ENCODE measurements at regions not wholly inside any gene's neighbourhood (a gene's known extent, or its start where the extent isn't known, plus 50 kb on each side); places are given as distances from the start of the nearest gene placed in this dataset.
A peak's percentile ranks its signal among the peaks of the same experiment; 100 is the strongest.

DNA sequence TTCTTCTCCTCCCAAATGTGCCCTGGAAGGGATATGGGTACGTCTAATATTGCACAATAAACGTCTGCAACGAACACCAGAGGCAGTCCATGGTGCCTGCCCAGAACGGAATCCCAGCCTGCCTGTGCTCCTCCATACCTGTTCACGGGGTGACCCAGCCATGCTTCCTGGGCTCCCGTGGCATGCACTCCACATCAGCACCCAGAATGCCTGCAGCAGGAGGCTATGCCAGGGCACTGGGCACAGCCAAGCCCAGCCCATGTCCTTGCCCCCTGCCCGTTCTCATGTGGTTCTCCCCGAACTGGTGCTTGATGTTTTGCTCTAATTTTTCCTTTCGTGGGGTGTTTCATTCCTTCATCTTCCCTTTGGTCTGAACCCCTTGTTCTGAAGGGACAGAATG, 404.3 kb downstream of the BCL11B start:
- no peak for TF ChIP-seq CTCF (conservative IDR thresholded peaks at IDR 0.05; ENCODE audit: control insufficient read depth, insufficient read depth, low read depth, low read length)

GRCh38 chr14:98868866-98869265, 403.1 kb downstream of the BCL11B start:
- DNase-seq (ENCODE audit: low read depth) = no peak
- no peak overlapping the region for H3K4me3 ChIP-seq (ENCODE audit: control insufficient read depth, low read depth, low read length)
- no peak for TF ChIP-seq CTCF (conservative IDR thresholded peaks at IDR 0.05; ENCODE audit: control insufficient read depth, insufficient read depth, low read depth, low read length)

More for the DNA sequence above, 404.3 kb downstream of the BCL11B start:
- no peak overlapping the region for H3K4me3 ChIP-seq (ENCODE audit: control insufficient read depth, low read depth, low read length)
- no peak for DNase-seq (ENCODE audit: low read depth)

DNA sequence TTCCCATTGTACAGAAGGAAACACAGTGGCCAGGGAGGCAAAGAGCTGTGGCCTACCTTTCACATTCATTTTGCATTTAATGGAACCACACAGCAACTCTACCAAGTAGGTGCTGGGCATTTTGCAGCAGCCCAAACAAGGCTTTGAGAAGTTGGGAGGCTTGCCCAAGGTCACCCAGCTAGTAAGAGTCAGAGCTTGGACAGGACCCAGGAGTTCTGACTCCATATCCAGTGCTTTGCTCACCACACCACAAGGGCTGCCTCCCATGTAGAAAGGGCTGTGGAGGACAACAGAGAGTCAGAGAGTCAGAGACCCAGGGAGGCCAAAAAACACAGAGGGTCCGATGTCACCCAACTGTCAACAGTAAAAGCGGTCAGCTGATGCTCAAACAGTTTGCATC, 400.2 kb downstream of the BCL11B start:
- no peak overlapping the region for H3K4me3 ChIP-seq (ENCODE audit: control insufficient read depth, low read depth, low read length)
- DNase-seq (ENCODE audit: low read depth) = peak; percentile 2
- TF ChIP-seq CTCF (conservative IDR thresholded peaks at IDR 0.05; ENCODE audit: control insufficient read depth, insufficient read depth, low read depth, low read length) = no peak

GRCh38 chr14:98877065-98877464, 394.9 kb downstream of the BCL11B start:
- no peak for DNase-seq (ENCODE audit: low read depth)
- no peak overlapping the region for H3K4me3 ChIP-seq (ENCODE audit: control insufficient read depth, low read depth, low read length)
- TF ChIP-seq CTCF (conservative IDR thresholded peaks at IDR 0.05; ENCODE audit: control insufficient read depth, insufficient read depth, low read depth, low read length) = no peak

GRCh38 chr14:98878282-98878681, 393.7 kb downstream of the BCL11B start:
- no peak overlapping the region for H3K4me3 ChIP-seq (ENCODE audit: control insufficient read depth, low read depth, low read length)
- DNase-seq (ENCODE audit: low read depth) = no peak
- no peak for TF ChIP-seq CTCF (conservative IDR thresholded peaks at IDR 0.05; ENCODE audit: control insufficient read depth, insufficient read depth, low read depth, low read length)

DNA sequence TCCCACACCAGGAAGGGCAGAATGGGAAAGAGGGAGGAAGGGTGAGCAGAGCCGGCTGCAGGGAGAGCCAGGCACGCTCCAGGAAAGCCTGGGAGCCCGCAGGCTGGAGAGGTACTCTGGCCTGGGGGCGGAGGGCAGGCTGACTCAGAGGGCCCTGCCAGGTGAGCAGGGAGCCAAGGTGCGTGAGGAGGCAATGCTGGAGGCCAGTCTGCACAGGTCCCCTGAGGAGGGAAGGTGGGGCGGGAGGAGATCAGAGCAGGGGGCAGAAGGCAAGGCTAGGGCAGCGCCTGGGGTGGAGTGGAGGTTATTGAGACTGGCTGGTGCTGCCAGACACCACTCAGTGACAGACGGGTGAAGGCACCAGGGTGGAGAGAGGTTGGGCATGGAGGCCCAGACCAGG, 385.0 kb downstream of the BCL11B start:
- DNase-seq (ENCODE audit: low read depth) = no peak
- TF ChIP-seq CTCF (conservative IDR thresholded peaks at IDR 0.05; ENCODE audit: control insufficient read depth, insufficient read depth, low read depth, low read length) = no peak

DNA sequence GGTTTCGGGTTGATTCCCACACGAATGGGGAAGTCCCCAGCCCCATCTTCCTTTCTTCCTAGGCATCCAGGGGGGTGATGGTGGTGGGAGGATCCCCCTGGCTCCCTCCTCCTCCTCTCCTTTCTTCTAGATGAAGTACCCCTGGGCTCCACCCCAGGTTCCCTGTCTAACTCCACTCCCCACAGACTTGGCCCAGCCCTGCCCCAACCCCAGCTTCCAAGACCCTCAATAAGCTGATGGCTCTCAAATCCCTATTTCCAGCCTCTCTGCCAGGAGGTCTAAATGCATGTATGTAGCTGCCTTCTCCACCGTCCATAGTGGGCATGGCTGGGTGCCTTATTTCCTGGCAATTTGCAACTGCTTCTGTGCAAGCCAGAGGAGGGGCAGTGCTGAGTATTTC, 383.7 kb downstream of the BCL11B start:
- H3K4me3 ChIP-seq (ENCODE audit: control insufficient read depth, low read depth, low read length) = no peak overlapping the region
- no peak for DNase-seq (ENCODE audit: low read depth)
- TF ChIP-seq CTCF (conservative IDR thresholded peaks at IDR 0.05; ENCODE audit: control insufficient read depth, insufficient read depth, low read depth, low read length) = no peak

More for the DNA sequence above, 385.0 kb downstream of the BCL11B start:
- H3K4me3 ChIP-seq (ENCODE audit: control insufficient read depth, low read depth, low read length) = no peak overlapping the region

Data from fibroblast of mammary gland (primary cell).